ENCODE measurements at regions not wholly inside any gene's neighbourhood (a gene's known extent, or its start where the extent isn't known, plus 50 kb on each side); places are given as distances from the start of the nearest gene placed in this dataset.

- H3K27ac Mint-ChIP-seq = peak overlapping the region; percentile 74
- no peaks in the 10 kb centered on the region for H3K36me3 Mint-ChIP-seq (ENCODE audit: low read depth)
- H3K9me3 Mint-ChIP-seq = no peaks in the 10 kb centered on the region
- TF ChIP-seq CTCF (IDR thresholded peaks at IDR 0.05) = no peak
- DNase-seq = no peak
- peaks cover 15% of the 10 kb centered on the region for H3K4me1 Mint-ChIP-seq
- peaks cover 2% of the 10 kb centered on the region for H3K27me3 Mint-ChIP-seq (ENCODE audit: low read depth, poor library complexity)
- H3K4me3 Mint-ChIP-seq = no peak overlapping the region
Observed at GRCh38 chr3:30332196-30333021, 274.0 kb upstream of the TGFBR2 start.

GRCh38 chr3:30333143-30333542 lies 273.3 kb upstream of the TGFBR2 start:
- DNase-seq = no peak
- H3K27ac Mint-ChIP-seq = peak overlapping the region; percentile 51
- TF ChIP-seq CTCF (IDR thresholded peaks at IDR 0.05) = no peak
- no peak overlapping the region for H3K4me3 Mint-ChIP-seq
- H3K9me3 Mint-ChIP-seq = peaks cover 4% of the 10 kb centered on the region
- no peaks in the 10 kb centered on the region for H3K36me3 Mint-ChIP-seq (ENCODE audit: low read depth)
- peaks cover 15% of the 10 kb centered on the region for H3K4me1 Mint-ChIP-seq
- peaks cover 2% of the 10 kb centered on the region for H3K27me3 Mint-ChIP-seq (ENCODE audit: low read depth, poor library complexity)

- Mint-ChIP-seq H3K36me3 (ENCODE audit: low read depth) (no peaks in the 10 kb centered on the region), H3K27me3 (ENCODE audit: low read depth, poor library complexity) (peaks cover 2% of the 10 kb centered on the region), H3K4me1 (peaks cover 15% of the 10 kb centered on the region), H3K4me3 (no peak overlapping the region), H3K9me3 (peaks cover 4% of the 10 kb centered on the region), H3K27ac (no peak overlapping the region)
- DNase-seq = no peak
- TF ChIP-seq CTCF (IDR thresholded peaks at IDR 0.05) = no peak
Observed at GRCh38 chr3:30333903-30334302, 272.5 kb upstream of the TGFBR2 start.

- H3K4me1 Mint-ChIP-seq = peaks cover 4% of the 10 kb centered on the region
- no peak for TF ChIP-seq CTCF (IDR thresholded peaks at IDR 0.05)
- H3K27me3 Mint-ChIP-seq (ENCODE audit: low read depth, poor library complexity) = no peaks in the 10 kb centered on the region
- peaks cover 4% of the 10 kb centered on the region for H3K9me3 Mint-ChIP-seq
- no peak overlapping the region for H3K4me3 Mint-ChIP-seq
- H3K36me3 Mint-ChIP-seq (ENCODE audit: low read depth) = no peaks in the 10 kb centered on the region
- DNase-seq = no peak
- H3K27ac Mint-ChIP-seq = no peak overlapping the region
Observed at GRCh38 chr3:30340500-30340899, 265.9 kb upstream of the TGFBR2 start.

- no peaks in the 10 kb centered on the region for H3K27me3 Mint-ChIP-seq (ENCODE audit: low read depth, poor library complexity)
- no peak overlapping the region for H3K27ac Mint-ChIP-seq
- no peak overlapping the region for H3K4me3 Mint-ChIP-seq
- no peak for DNase-seq
- no peak for TF ChIP-seq CTCF (IDR thresholded peaks at IDR 0.05)
- H3K9me3 Mint-ChIP-seq = peaks cover 4% of the 10 kb centered on the region
- H3K36me3 Mint-ChIP-seq (ENCODE audit: low read depth) = no peaks in the 10 kb centered on the region
- H3K4me1 Mint-ChIP-seq = peaks cover 4% of the 10 kb centered on the region
Observed at GRCh38 chr3:30341079-30341478, 265.3 kb upstream of the TGFBR2 start.

- H3K27me3 Mint-ChIP-seq (ENCODE audit: low read depth, poor library complexity) = no peaks in the 10 kb centered on the region
- peaks cover 4% of the 10 kb centered on the region for H3K9me3 Mint-ChIP-seq
- H3K27ac Mint-ChIP-seq = no peak overlapping the region
- H3K4me1 Mint-ChIP-seq = peaks cover 4% of the 10 kb centered on the region
- no peak overlapping the region for H3K4me3 Mint-ChIP-seq
- no peak for DNase-seq
- no peak for TF ChIP-seq CTCF (IDR thresholded peaks at IDR 0.05)
- H3K36me3 Mint-ChIP-seq (ENCODE audit: low read depth) = no peaks in the 10 kb centered on the region
Observed at GRCh38 chr3:30341851-30342250, 264.6 kb upstream of the TGFBR2 start.
